OCI-LY3 (cell line): ENCODE measurements at regions not wholly inside any gene's neighbourhood (a gene's known extent, or its start where the extent isn't known, plus 50 kb on each side); places are given as distances from the start of the nearest gene placed in this dataset.

Experiments
- H2AFZ ChIP-seq: fragments of 200-600, 300-600 bp; shearing (Covaris generic); 2 replicates; pipeline ENCODE4 v1.6.0; 2014; ENCODE audit warnings: antibody characterized with exemption, low read depth, low read length
- H3K27ac ChIP-seq: fragments of 200-600, 300-600 bp; sonication (generic); 2 replicates; pipeline ENCODE4 v1.5.1; 2014; ENCODE audit warnings: mild to moderate bottlenecking, low read length, moderate library complexity, mixed read lengths
- H3K27me3 ChIP-seq: fragments of 200-600, 300-600 bp; sonication (generic); 2 replicates; pipeline ENCODE4 v1.6.1; 2014; ENCODE audit warnings: low read depth, low read length, mixed read lengths
- H3K36me3 ChIP-seq: fragments of 200-600, 300-600 bp; sonication (generic); replicated peaks from 2 replicates; pipeline ENCODE3; 2014; ENCODE audit warnings: low read depth, low read length, mixed read lengths
- H3K4me1 ChIP-seq: fragments of 300-600, 200-600 bp; sonication (generic); 2 replicates; pipeline ENCODE4 v1.6.1; 2014; ENCODE audit warnings: low read length, mixed read lengths
- H3K4me2 ChIP-seq: fragments of 200-600, 300-600 bp; sonication (generic); 2 replicates; pipeline ENCODE4 v1.6.1; 2014; ENCODE audit warnings: low read length, mixed read lengths
- H3K4me3 ChIP-seq: fragments of 300-600, 200-600 bp; sonication (generic); 2 replicates; pipeline ENCODE4 v1.5.1; 2014; ENCODE audit warnings: antibody characterized with exemption, mild to moderate bottlenecking, low read length, moderate library complexity
- H3K79me2 ChIP-seq: fragments of 300-600, 200-600 bp; shearing (Covaris generic); 2 replicates; pipeline ENCODE4 v1.6.1; 2014; ENCODE audit warnings: mild to moderate bottlenecking, low read length, mixed read lengths
- H3K9ac ChIP-seq: fragments of 300-600, 200-600 bp; shearing (Covaris generic); 2 replicates; pipeline ENCODE4 v1.6.0; 2014; ENCODE audit warnings: mild to moderate bottlenecking, low read length, moderate library complexity
- H3K9me3 ChIP-seq: fragments of 200-600, 300-600 bp; shearing (Covaris generic); 2 replicates; pipeline ENCODE4 v1.6.1; 2014; ENCODE audit warnings: low read length, mixed read lengths; ENCODE audit not compliant: insufficient read depth
- H4K20me1 ChIP-seq: fragments of 200-600, 300-600 bp; sonication (generic); 2 replicates; pipeline ENCODE4 v1.6.1; 2016; ENCODE audit warnings: low read length, mixed read lengths; ENCODE audit not compliant: insufficient read depth
- EZH2phosphoT487 ChIP-seq: fragments of 200-600 bp; shearing (Covaris generic); IDR thresholded peaks from 2 replicates; pipeline ENCODE4 v1.6.1; 2018; ENCODE audit warnings: antibody characterized with exemption, mixed run types, low read depth
- TF ChIP-seq, protein P1 (sequence below): fragments of 200-600, 300-600 bp; sonication (generic); IDR thresholded peaks from 2 replicates; pipeline ENCODE4 v1.5.1; 2014; ENCODE audit warnings: antibody characterized with exemption, low read length, low read depth

DNA sequence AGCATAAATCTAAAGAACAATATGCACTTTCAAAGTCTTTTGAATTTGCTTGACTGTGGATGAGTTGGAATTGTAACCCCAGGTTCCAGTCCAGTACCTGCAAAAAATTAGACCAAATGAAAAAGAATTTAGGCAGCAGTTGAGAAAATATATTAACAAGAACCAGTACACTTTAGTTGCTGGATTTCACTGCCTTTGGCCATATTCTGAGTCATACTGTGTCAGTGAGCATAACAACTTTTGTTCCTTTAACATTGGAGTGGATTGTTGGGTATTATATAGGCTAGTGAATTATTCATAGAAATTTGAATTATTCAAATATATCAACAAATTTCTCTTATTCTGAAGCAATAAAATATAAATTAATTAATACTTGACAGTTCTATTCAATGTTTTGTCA is 101.5 kb upstream of the SMAD1 start:
- Histone ChIP-seq H3K4me2 (no peak overlapping the region), H4K20me1 (no peaks in the 10 kb centered on the region), H3K79me2 (no peaks in the 10 kb centered on the region), H3K27me3 (no peaks in the 10 kb centered on the region), H3K9me3 (no peaks in the 10 kb centered on the region), H3K36me3 (no peaks in the 10 kb centered on the region), H3K4me1 (no peaks in the 10 kb centered on the region), H2AFZ (no peak overlapping the region), H3K27ac (no peak overlapping the region), H3K9ac (no peak overlapping the region), H3K4me3 (no peak overlapping the region)
- TF ChIP-seq, protein P1, sequence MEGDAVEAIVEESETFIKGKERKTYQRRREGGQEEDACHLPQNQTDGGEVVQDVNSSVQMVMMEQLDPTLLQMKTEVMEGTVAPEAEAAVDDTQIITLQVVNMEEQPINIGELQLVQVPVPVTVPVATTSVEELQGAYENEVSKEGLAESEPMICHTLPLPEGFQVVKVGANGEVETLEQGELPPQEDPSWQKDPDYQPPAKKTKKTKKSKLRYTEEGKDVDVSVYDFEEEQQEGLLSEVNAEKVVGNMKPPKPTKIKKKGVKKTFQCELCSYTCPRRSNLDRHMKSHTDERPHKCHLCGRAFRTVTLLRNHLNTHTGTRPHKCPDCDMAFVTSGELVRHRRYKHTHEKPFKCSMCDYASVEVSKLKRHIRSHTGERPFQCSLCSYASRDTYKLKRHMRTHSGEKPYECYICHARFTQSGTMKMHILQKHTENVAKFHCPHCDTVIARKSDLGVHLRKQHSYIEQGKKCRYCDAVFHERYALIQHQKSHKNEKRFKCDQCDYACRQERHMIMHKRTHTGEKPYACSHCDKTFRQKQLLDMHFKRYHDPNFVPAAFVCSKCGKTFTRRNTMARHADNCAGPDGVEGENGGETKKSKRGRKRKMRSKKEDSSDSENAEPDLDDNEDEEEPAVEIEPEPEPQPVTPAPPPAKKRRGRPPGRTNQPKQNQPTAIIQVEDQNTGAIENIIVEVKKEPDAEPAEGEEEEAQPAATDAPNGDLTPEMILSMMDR: no peak
- TF ChIP-seq EZH2phosphoT487: no peak

DNA sequence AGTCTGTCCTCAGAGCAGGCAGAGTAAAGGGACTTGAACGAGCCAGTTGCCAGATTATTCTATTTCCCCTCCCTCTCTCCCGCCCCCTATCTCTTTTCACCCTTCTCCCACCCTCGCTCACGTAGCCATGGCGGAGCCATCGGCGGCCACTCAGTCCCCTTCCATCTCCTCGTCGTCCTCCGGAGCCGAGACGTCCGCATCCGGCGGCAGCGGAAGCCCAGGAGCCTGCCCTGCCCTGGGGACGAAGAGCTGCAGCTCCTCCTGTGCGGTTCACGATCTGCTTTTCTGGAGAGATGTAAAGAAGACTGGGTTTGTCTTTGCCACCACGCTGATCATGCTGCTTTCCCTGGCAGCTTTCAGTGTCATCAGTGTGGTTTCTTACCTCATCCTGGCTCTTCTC is 106.2 kb upstream of the SMAD1 start:
- Histone ChIP-seq H3K4me3 (no peak overlapping the region), H3K36me3 (no peaks in the 10 kb centered on the region), H3K9ac (no peak overlapping the region), H3K27me3 (no peaks in the 10 kb centered on the region), H3K9me3 (no peaks in the 10 kb centered on the region), H3K79me2 (no peaks in the 10 kb centered on the region), H3K27ac (no peak overlapping the region), H2AFZ (no peak overlapping the region), H3K4me2 (no peak overlapping the region), H3K4me1 (no peaks in the 10 kb centered on the region), H4K20me1 (no peaks in the 10 kb centered on the region)
- TF ChIP-seq, protein P1: no peak
- no peak for TF ChIP-seq EZH2phosphoT487

- TF ChIP-seq EZH2phosphoT487: no peak
- TF ChIP-seq, protein P1: no peak
- H3K27me3 ChIP-seq: 0 out of 2 replicates have a peak, but pooled peaks cover 7% of the 10 kb centered on the region
- H3K4me3 ChIP-seq: no peak overlapping the region
- no peaks in the 10 kb centered on the region for H3K79me2 ChIP-seq
- no peaks in the 10 kb centered on the region for H3K36me3 ChIP-seq
- H2AFZ ChIP-seq: no peak overlapping the region
- no peaks in the 10 kb centered on the region for H3K9me3 ChIP-seq
- H3K4me2 ChIP-seq: no peak overlapping the region
- H3K9ac ChIP-seq: no peak overlapping the region
- H3K27ac ChIP-seq: no peak overlapping the region
- H4K20me1 ChIP-seq: no peaks in the 10 kb centered on the region
- no peaks in the 10 kb centered on the region for H3K4me1 ChIP-seq
Observed at GRCh38 chr4:145352438-145353145, 129.1 kb upstream of the SMAD1 start.

DNA sequence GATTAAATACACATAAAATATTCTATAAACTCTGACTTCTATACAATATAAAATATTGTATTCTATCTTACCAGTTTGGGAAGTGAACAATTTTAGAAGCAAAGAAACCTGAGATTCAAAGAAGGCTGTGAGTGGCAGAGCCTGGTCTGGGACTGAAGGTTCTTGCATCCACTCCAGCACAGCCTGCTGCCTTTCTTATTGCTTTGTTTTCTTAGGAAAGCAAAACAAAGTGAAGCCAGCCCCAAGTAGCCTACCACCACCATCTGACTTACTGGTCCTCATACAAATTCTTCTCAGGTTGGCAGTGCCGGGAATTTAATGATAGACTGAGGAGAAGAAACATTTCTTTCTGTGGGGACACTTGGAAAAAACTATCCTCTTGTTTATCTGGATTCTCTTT is 129.7 kb upstream of the SMAD1 start:
- Histone ChIP-seq H3K36me3 (no peaks in the 10 kb centered on the region), H3K9me3 (no peaks in the 10 kb centered on the region), H3K27ac (no peak overlapping the region), H3K4me2 (no peak overlapping the region), H3K4me3 (no peak overlapping the region), H3K27me3 (0 out of 2 replicates have a peak, but pooled peaks cover 6% of the 10 kb centered on the region), H4K20me1 (no peaks in the 10 kb centered on the region), H2AFZ (no peak overlapping the region), H3K9ac (no peak overlapping the region), H3K4me1 (no peaks in the 10 kb centered on the region), H3K79me2 (no peaks in the 10 kb centered on the region)
- TF ChIP-seq, protein P1: no peak
- no peak for TF ChIP-seq EZH2phosphoT487
